Bronchial epithelial cell (primary cell): ENCODE measurements at regions not wholly inside any gene's neighbourhood (a gene's known extent, or its start where the extent isn't known, plus 50 kb on each side); places are given as distances from the start of the nearest gene placed in this dataset.

Source experiments
- DNase-seq: peaks from one replicate; pipeline ENCODE4 v3.0.0-alpha.2; 2010; ENCODE audit warnings: low read depth
- FAIRE-seq: peaks from 2 replicates; lab custom pipeline; 2011; peaks lifted over from hg19 to GRCh38; lab: Jason Lieb, UNC
- H3K27me3 ChIP-seq: 2 replicates; pipeline ENCODE4 v1.5.1; 2011; ENCODE audit warnings: low read length; ENCODE audit not compliant: control insufficient read depth, insufficient read depth
- H3K36me3 ChIP-seq: 2 replicates; pipeline ENCODE4 v1.5.1; 2011; ENCODE audit warnings: low read length; ENCODE audit not compliant: control insufficient read depth, insufficient read depth
- H3K4me3 ChIP-seq: 2 replicates; pipeline ENCODE4 v1.5.1; 2011; ENCODE audit warnings: mild to moderate bottlenecking, low read depth, low read length, control low read depth
- CTCF ChIP-seq: IDR thresholded peaks from 2 replicates; pipeline ENCODE4 v1.5.1; 2011; ENCODE audit warnings: mild to moderate bottlenecking, moderate library complexity, low read length, control low read depth, inconsistent platforms; ENCODE audit not compliant: insufficient read depth, severe bottlenecking

DNA sequence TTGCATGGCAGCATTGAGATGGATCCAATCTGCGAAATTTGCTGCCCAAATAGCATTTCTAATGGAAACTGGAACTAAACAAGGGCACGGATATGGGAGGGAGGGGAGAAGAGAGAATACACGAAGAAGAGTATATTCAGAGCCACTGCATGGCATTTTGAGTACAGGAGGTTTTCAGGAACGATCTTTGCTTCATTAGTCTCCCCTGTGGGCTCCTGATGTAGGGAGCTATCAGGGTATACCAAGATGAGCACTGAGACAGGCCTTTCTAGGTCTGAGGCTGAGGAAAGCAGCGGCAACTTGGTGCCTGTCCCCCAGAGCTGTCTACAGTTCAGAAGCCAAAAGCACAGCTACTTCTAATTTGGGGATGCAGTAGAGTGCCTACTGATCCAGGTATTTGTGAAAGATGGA, 257.7 kb upstream of the PMFBP1 start:
- no peak for DNase-seq
- no peak for FAIRE-seq

GRCh38 chr16:72428681-72429376, 256.9 kb upstream of the PMFBP1 start:
- Histone ChIP-seq H3K27me3 (no peaks in the 10 kb centered on the region), H3K36me3 (no peaks in the 10 kb centered on the region), H3K4me3 (no peak overlapping the region)
- no peak for TF ChIP-seq CTCF
- DNase-seq (no peak), FAIRE-seq (no peak)

More for the DNA sequence above, 257.7 kb upstream of the PMFBP1 start:
- H3K4me3 ChIP-seq: no peak overlapping the region
- no peak for TF ChIP-seq CTCF
- no peaks in the 10 kb centered on the region for H3K36me3 ChIP-seq
- no peaks in the 10 kb centered on the region for H3K27me3 ChIP-seq

DNA sequence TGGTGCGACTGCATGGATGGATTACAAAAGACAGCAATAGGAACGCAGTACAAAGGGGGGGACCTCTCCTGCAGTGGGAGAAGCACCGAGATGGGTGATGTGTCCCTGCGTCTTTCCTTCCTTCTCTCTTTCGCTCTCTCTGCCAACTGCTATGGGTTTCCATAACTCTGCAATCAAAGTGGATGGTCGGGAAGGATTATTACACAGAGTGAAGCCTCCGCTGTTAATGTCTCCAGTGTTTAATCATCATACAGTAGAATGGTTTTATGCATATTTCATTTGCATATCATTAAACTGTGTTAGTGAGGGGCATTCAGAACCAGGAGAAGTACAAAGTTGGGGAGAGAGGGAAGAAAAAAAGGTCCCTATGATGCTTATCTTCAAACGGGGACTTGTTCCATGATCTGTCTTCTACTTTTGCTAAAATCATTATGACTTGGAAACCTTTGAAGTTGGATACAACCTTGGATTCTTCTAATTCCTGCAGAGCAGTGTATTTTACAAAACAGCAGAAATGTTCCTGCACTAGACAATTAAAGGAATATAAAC, 255.9 kb upstream of the PMFBP1 start:
- Histone ChIP-seq H3K36me3 (no peaks in the 10 kb centered on the region), H3K4me3 (no peak overlapping the region), H3K27me3 (no peaks in the 10 kb centered on the region)
- no peak for FAIRE-seq
- no peak for TF ChIP-seq CTCF
- no peak for DNase-seq

DNA sequence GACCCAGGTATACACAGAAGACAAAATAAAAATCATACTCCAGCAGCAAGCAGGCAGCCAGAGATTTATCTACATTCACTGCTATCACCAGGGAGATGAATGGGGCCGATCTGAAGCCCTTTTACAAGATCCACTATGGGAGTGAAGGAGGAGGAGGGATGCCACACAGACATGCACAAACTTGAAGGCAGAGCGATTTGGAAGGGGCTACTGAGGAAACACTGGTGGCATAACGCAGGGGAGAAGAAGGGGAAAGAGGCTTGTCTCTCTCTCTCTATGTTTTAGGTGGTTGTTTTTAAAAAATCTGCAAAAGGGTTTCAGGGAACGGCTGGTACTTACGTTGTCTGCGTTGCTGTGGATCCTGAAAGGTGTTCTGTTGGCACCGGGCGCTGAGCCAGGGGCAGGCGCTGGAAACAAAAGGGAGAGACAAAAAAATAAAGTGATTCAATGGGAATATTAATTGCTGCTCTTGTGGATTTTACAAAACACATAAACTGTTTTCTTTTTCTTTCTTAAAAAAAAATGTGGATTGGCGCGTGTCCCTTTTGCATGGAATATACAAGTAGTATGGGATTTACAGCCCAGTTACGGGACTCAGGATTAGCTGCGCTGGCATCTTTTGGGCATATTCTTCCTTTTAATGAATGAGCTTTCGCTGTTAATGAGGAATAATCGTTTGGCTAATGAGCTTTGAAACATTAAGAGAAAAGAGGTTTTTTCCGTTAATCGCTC, 255.3 kb upstream of the PMFBP1 start:
- no peak for TF ChIP-seq CTCF
- Histone ChIP-seq H3K27me3 (no peaks in the 10 kb centered on the region), H3K4me3 (no peak overlapping the region), H3K36me3 (no peaks in the 10 kb centered on the region)
- DNase-seq (no peak), FAIRE-seq (no peak)

- no peak for TF ChIP-seq CTCF
- no peak for FAIRE-seq
- no peaks in the 10 kb centered on the region for H3K36me3 ChIP-seq
- H3K27me3 ChIP-seq: no peaks in the 10 kb centered on the region
- no peak overlapping the region for H3K4me3 ChIP-seq
- no peak for DNase-seq
These were observed 254.4 kb upstream of the PMFBP1 start for GRCh38 chr16:72426386-72426785.
